GM18858 (cell line): ENCODE measurements at regions not wholly inside any gene's neighbourhood (a gene's known extent, or its start where the extent isn't known, plus 50 kb on each side); places are given as distances from the start of the nearest gene placed in this dataset.

ENCODE experiments used
- ATAC-seq: cut with Tn5 transposase; IDR thresholded peaks from one replicate; pipeline ENCODE4 v1.9.1; 2021; ENCODE audit not compliant: unreplicated experiment

- no peak for ATAC-seq
These were observed 584.8 kb downstream of the PLA2G4A start for GRCh38 chr1:187413405-187414169.

GRCh38 chr1:187415065-187415464 is 586.3 kb downstream of the PLA2G4A start:
- no peak for ATAC-seq

DNA sequence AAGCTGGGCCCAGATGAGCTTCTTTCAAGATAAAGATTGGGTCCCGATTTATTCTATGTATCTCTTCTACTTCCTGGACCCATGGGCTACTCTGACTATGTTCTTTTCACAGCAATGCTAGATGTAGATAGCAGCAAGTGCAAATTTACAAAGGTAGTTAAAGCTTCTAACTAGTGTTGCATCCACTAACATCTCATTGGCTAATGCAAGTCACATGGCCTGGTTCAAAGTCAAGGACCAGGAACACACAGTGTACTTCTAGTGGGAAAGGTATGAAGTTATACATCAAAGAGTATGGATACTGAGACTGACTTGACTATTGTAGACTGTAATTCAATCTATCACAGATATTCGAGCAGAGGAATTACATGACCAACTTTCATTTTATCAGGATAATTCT is 588.8 kb downstream of the PLA2G4A start:
- no peak for ATAC-seq

DNA sequence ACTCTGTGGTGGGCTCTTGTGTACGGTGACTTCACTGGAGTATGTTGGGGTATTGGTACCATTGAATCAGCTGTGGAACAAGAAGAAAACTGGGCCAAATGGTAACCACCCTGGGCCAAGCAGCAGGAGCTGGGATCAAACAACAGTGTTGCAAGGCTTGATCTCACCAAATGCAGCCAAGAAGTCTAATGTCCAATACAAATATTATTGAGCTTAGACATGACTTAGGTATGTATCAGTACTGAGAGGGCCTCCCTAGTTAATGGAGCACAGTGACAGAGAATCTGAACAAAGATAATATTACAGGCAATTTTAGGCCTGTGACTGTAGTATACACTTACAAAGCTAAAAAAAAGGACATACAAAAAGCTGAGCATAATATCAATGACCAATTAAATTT is 604.8 kb downstream of the PLA2G4A start:
- ATAC-seq, result no peak

- no peak for ATAC-seq
These were observed 613.9 kb downstream of the PLA2G4A start for GRCh38 chr1:187442603-187443002.

DNA sequence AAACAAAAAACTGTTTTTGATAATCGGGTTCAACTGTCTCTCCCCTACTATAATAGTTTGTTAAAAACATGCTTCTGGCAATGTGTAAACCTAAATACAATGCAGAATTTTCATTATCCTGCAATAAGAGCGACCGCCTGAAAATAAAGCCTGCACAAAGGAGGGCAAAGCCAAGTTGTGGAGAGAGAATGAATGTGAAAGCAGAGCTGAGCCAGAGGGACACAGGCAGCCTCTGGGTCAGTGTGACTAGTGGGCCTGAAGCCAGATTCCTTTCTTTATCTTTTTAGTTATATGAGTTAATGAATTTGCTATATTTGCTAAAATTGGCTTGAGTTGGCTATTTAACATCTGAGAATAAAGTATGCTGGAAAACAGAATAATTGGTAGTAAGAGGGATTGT is 615.2 kb downstream of the PLA2G4A start:
- ATAC-seq, result no peak

GRCh38 chr1:187445066-187445465 is 616.3 kb downstream of the PLA2G4A start:
- no peak for ATAC-seq

- no peak for ATAC-seq
These were observed 622.5 kb downstream of the PLA2G4A start for GRCh38 chr1:187451238-187451637.

DNA sequence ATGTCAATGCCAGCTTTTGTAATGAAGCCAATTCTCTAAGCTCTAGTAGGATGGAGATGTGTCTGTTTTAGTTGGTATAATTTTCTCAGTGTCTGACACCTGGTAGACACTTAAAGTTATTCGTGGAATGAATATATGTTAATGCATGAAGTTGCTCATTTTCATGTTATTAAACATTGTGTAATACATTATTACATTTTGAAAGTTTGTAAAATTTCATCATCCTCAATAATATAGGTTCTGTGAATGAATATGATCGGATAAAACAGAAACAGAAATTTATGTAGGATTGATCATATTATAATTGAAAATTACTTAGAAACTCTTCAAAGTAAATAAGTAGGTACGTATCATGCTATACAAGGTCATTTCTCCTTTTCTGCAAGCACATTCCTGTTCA is 625.3 kb downstream of the PLA2G4A start:
- ATAC-seq, result no peak

- no peak for ATAC-seq
These were observed 627.7 kb downstream of the PLA2G4A start for GRCh38 chr1:187456446-187456845.

GRCh38 chr1:187460093-187460492 is 631.3 kb downstream of the PLA2G4A start:
- no peak for ATAC-seq

DNA sequence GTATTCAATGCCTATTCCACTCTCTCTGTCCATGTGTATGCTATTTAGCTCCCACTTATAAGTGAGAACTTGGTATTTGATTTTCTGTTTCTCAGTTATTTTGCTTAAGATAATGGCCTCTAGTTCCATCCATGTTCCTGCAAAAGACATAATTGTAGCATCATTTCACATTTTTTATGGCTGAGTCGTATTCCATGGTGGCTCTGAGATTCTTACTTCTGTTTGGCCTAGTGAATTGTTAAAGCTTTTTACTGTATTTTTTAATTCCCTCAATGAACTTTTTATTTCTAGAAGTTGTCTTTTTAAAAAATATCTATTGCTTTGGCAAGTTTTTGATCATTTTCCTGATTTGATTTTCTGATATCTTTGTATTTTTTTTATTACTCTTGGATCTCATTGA is 635.6 kb downstream of the PLA2G4A start:
- ATAC-seq, result no peak

GRCh38 chr1:187465441-187465840 is 636.7 kb downstream of the PLA2G4A start:
- ATAC-seq, result no peak

DNA sequence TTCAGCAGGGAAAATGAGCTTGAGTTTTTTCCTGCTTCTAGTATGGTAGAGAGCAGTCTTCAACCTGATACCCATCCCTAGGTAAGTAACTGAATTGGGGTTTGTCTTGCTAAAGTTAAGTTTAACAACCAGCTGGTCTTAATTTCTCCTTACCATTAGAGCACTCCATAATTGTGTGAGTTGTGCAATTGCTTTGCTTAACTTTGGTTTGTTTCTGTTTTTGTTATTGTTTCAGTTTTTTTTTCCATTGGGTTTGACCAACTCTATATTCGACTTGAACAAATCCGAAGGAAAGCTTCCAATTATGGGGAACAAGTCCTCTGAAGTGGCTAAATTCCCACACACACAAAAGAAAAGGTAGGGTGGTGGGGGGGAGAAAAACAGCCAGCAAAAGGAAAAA is 641.1 kb downstream of the PLA2G4A start:
- no peak for ATAC-seq

DNA sequence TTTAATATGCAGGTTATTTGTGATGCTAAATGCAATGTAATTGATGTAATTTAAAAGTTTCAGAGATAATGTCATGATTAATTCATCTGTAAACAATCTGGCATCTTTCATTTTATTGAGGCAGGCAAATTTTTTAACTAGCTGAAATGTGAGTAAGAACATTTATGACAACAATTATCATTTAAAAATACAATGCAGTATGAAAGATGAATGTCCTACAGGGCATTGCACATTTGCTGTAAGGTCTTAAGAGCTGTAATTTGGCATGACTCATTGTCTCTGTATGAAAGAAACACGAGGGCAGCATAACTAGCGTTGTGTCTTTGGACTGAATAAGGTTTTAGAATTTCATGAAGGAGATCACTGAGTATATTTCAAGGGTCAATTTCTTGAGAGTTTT is 642.8 kb downstream of the PLA2G4A start:
- ATAC-seq, result no peak

GRCh38 chr1:187474336-187474735 is 645.6 kb downstream of the PLA2G4A start:
- ATAC-seq, result no peak

- ATAC-seq, result no peak
These were observed 647.9 kb downstream of the PLA2G4A start for GRCh38 chr1:187476671-187477070.

GRCh38 chr1:187477103-187477502 is 648.4 kb downstream of the PLA2G4A start:
- ATAC-seq, result no peak

GRCh38 chr1:187477535-187477934 is 648.8 kb downstream of the PLA2G4A start:
- ATAC-seq, result no peak

DNA sequence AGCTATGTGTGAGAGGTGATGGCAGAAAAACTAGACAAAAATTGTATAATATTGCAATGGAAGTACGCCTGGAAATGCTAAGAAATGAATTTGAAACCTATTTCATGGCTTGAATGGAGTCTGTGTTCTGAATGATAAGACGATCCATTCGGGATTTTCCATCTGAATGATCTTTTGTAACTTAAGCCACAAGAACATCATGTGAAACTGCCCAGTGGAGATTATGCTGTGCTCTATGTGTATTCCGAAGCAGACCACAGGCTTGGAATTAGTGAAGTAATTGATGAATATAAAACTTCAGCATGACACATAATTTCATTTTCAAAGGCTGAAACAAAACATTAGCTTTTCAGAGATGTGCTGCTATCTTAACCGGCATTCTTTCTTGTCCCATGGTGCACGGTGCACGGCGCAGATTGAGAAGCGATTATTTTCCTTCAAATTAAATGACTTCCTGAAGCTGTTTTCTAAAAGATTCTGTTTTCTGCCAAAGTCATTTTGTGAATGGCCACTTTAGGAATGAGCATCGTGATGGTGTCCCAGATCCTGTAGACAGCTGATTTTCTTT is 652.9 kb downstream of the PLA2G4A start:
- ATAC-seq, result no peak

- ATAC-seq, result no peak
These were observed 661.5 kb downstream of the PLA2G4A start for GRCh38 chr1:187490266-187490665.

GRCh38 chr1:187491082-187491720 is 662.5 kb downstream of the PLA2G4A start:
- no peak for ATAC-seq
